ENCODE measurements at regions not wholly inside any gene's neighbourhood (a gene's known extent, or its start where the extent isn't known, plus 50 kb on each side); places are given as distances from the start of the nearest gene placed in this dataset.

DNA sequence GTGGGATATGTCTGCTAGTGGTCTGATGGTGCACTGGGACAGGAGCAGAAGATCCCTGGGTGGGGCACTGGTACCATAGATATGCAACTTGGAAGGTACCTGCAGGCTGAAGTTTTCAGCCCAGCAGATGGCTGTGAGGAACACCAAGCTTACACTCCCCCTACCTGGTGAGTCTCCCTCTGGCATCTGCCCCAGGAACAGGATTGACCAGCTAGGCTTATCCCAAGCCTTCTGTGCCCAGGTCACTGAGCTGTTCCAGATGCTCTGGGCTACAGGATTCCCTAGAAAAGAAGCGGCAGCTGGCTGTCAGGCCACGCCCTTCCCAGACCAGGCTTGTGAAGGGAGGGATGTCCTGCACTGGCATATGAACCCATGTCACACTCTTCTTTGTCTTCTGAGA is 1130.0 kb downstream of the NAALADL2 start:
- no peaks in the 10 kb centered on the region for H3K27me3 ChIP-seq (ENCODE audit: control insufficient read depth, insufficient read depth, low read length)
- no peak for DNase-seq (ENCODE audit: low read depth)
- no peak overlapping the region for H3K4me3 ChIP-seq (ENCODE audit: low read depth, low read length)
- TF ChIP-seq CTCF (IDR thresholded peaks at IDR 0.05; ENCODE audit: insufficient read depth, low read length, poor library complexity, severe bottlenecking), result no peak
- H3K36me3 ChIP-seq (ENCODE audit: control insufficient read depth, insufficient read depth, low read length), result no peaks in the 10 kb centered on the region

DNA sequence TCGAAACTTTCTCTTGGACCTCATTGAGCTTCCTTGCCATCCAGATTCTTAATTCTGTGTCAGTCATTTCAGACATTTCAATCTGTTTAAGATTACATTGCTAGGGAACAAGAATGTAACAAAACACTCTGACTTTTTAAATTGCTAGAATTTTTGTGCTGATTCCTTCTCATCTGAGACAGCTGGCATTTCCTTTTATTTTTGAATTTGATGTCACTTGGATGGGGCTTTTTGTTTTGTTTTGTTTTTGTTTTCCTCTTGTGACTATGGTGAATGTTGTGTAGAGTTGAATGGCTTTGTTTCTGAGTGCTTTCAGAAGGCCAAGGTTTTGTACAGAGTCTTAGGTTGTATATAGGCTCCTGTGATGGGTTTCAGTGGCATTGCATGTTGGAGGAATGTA is 1129.3 kb downstream of the NAALADL2 start:
- no peaks in the 10 kb centered on the region for H3K36me3 ChIP-seq (ENCODE audit: control insufficient read depth, insufficient read depth, low read length)
- DNase-seq (ENCODE audit: low read depth), result no peak
- H3K4me3 ChIP-seq (ENCODE audit: low read depth, low read length), result no peak overlapping the region
- TF ChIP-seq CTCF (IDR thresholded peaks at IDR 0.05; ENCODE audit: insufficient read depth, low read length, poor library complexity, severe bottlenecking), result no peak
- no peaks in the 10 kb centered on the region for H3K27me3 ChIP-seq (ENCODE audit: control insufficient read depth, insufficient read depth, low read length)

DNA sequence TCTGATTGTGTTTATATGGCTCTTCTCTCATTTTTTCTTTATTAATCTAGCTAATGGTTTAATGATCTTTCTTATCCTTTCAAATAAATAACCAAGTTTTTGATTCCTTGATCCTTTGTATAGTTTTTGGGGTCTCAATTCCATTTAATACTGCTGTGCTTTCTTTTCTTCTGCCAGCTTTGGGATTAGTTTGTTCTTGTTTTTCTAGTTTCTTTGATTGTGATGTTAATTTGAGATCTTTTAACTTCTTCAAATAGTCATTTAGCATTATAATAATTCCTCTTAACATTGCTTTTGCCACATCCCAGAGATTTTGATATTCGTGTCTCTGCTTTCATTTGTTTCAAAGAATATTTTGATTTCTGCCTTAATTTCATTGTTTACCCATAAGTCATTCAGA is 1126.6 kb downstream of the NAALADL2 start:
- TF ChIP-seq CTCF (IDR thresholded peaks at IDR 0.05; ENCODE audit: insufficient read depth, low read length, poor library complexity, severe bottlenecking), result no peak
- no peak for DNase-seq (ENCODE audit: low read depth)
- Histone ChIP-seq H3K27me3 (ENCODE audit: control insufficient read depth, insufficient read depth, low read length) (no peaks in the 10 kb centered on the region), H3K36me3 (ENCODE audit: control insufficient read depth, insufficient read depth, low read length) (no peaks in the 10 kb centered on the region), H3K4me3 (ENCODE audit: low read depth, low read length) (no peak overlapping the region)

- Histone ChIP-seq H3K4me3 (ENCODE audit: low read depth, low read length) (no peak overlapping the region), H3K36me3 (ENCODE audit: control insufficient read depth, insufficient read depth, low read length) (no peaks in the 10 kb centered on the region), H3K27me3 (ENCODE audit: control insufficient read depth, insufficient read depth, low read length) (no peaks in the 10 kb centered on the region)
- no peak for TF ChIP-seq CTCF (IDR thresholded peaks at IDR 0.05; ENCODE audit: insufficient read depth, low read length, poor library complexity, severe bottlenecking)
- no peak for DNase-seq (ENCODE audit: low read depth)
Measured at GRCh38 chr3:175983379-175983778, 1124.2 kb downstream of the NAALADL2 start.

- H3K36me3 ChIP-seq (ENCODE audit: control insufficient read depth, insufficient read depth, low read length), result no peaks in the 10 kb centered on the region
- H3K4me3 ChIP-seq (ENCODE audit: low read depth, low read length), result no peak overlapping the region
- TF ChIP-seq CTCF (IDR thresholded peaks at IDR 0.05; ENCODE audit: insufficient read depth, low read length, poor library complexity, severe bottlenecking), result no peak
- no peaks in the 10 kb centered on the region for H3K27me3 ChIP-seq (ENCODE audit: control insufficient read depth, insufficient read depth, low read length)
- DNase-seq (ENCODE audit: low read depth), result no peak
Measured at GRCh38 chr3:175980486-175981090, 1121.5 kb downstream of the NAALADL2 start.

All from kidney epithelial cell (primary cell).